HCT116 (cell line): ENCODE measurements at regions not wholly inside any gene's neighbourhood (a gene's known extent, or its start where the extent isn't known, plus 50 kb on each side); places are given as distances from the start of the nearest gene placed in this dataset.

Source experiments
- ATAC-seq: fragments of 200-7000 bp; cut with Tn5 transposase; 2 replicates; pipeline ENCODE4 v1.9.1; 2020; ENCODE audit warnings: mild to moderate bottlenecking, moderate library complexity
- BruUV-seq: library from RNA; stranded (reverse); fragments of 400-500 nt; replicated peaks from 2 replicates; lab custom pipeline; 2021; lab: Mats Ljungman, UMichigan
- CTCF ChIA-PET: fragments of 300-600 bp; sonication (Branson Sonifier 250); formaldehyde crosslinking; loops from one replicate; lab custom pipeline; 2021; ENCODE audit warnings: antibody characterized with exemption; lab: Charles Lee
- POLR2A ChIA-PET: fragments of 300-600, 350-600 bp; sonication (Branson Sonifier 250); formaldehyde crosslinking; loops from one replicate; lab custom pipeline; 2021; ENCODE audit warnings: antibody characterized with exemption; lab: Charles Lee
- RAD21 ChIA-PET, 2 experiments: fragments of 300-600 bp; sonication (Branson Sonifier 250); formaldehyde crosslinking; loops; one replicate each; lab custom pipeline; 2023; ENCODE audit warnings: low total read pairs in 2 of 2; ENCODE audit not compliant: uncharacterized antibody in 2 of 2, unreplicated experiment in 2 of 2, low non-redundant PET in 1 of 2; lab: Charles Lee
- DNase-seq: peaks from one replicate; pipeline ENCODE4 v3.0.0-alpha.2; 2010; ENCODE audit warnings: low read depth, low spot score
- H2AFZ ChIP-seq: fragments of 200-600 bp; shearing (Covaris generic), sonication (generic); 2 replicates; pipeline ENCODE4 v1.6.1; 2017; ENCODE audit warnings: low read depth, mixed run types, mixed read lengths, antibody characterized with exemption, low read length; ENCODE audit not compliant: poor library complexity, severe bottlenecking
- H3K27ac ChIP-seq: 2 replicates; pipeline ENCODE4 v1.5.1; 2012; ENCODE audit warnings: low read depth, low read length
- H3K27me3 ChIP-seq: fragments of 200-600 bp; sonication (generic); 2 replicates; pipeline ENCODE4 v1.6.1; 2016; ENCODE audit warnings: mixed run types, low read length, mixed read lengths; ENCODE audit not compliant: insufficient read depth
- H3K36me3 ChIP-seq, 2 experiments: fragments of 200-500 bp in 1 of 2; fragments of 200-600 bp in 1 of 2; sonication (Bioruptor generic) in 1 of 2; sonication (generic) in 1 of 2; 2 replicates each; pipeline versions ENCODE4 v1.5.1 to v1.6.1; 2014 to 2016; ENCODE audit warnings: low read length in 2 of 2, inconsistent platforms in 1 of 2, mixed read lengths in 1 of 2, mixed run types in 1 of 2; ENCODE audit not compliant: insufficient read depth in 2 of 2, control insufficient read depth in 1 of 2
- H3K4me1 ChIP-seq, 2 experiments: fragments of 200-600 bp in 1 of 2; sonication (generic) in 1 of 2; 2 replicates each; pipeline versions ENCODE4 v1.5.1 to v1.6.1; 2012 to 2017; ENCODE audit warnings: low read length in 2 of 2, inconsistent platforms in 1 of 2, mild to moderate bottlenecking in 1 of 2, mixed read lengths in 1 of 2, mixed run types in 1 of 2, moderate library complexity in 1 of 2; ENCODE audit not compliant: insufficient read depth in 2 of 2, control insufficient read depth in 1 of 2
- H3K4me2 ChIP-seq: fragments of 200-600 bp; sonication (generic); 2 replicates; pipeline ENCODE4 v1.6.1; 2017; ENCODE audit warnings: mixed run types, low read length, mixed read lengths
- H3K4me3 ChIP-seq, 2 experiments: fragments of 200-600 bp in 1 of 2; sonication (generic) in 1 of 2; replicated peaks in 1 of 2; 2 replicates each; pipeline ENCODE4 v1.5.1; 2011 to 2016; ENCODE audit warnings: low read length in 2 of 2, control low read depth in 1 of 2, low read depth in 1 of 2, mild to moderate bottlenecking in 1 of 2, mixed read lengths in 1 of 2, mixed run types in 1 of 2
- H3K79me2 ChIP-seq: fragments of 200-600 bp; sonication (generic); 2 replicates; pipeline ENCODE4 v1.6.1; 2017; ENCODE audit warnings: mild to moderate bottlenecking, mixed run types, low read length, moderate library complexity, mixed read lengths; ENCODE audit not compliant: insufficient read depth
- H3K9ac ChIP-seq: fragments of 200-600 bp; sonication (generic); 2 replicates; pipeline ENCODE4 v1.6.1; 2016; ENCODE audit warnings: low read length, mixed read lengths
- H3K9me2 ChIP-seq: fragments of 200-600 bp; sonication (generic), shearing (Covaris generic); 2 replicates; pipeline ENCODE4 v1.6.1; 2017; ENCODE audit warnings: mixed run types, mild to moderate bottlenecking, moderate library complexity; ENCODE audit not compliant: insufficient read depth
- H3K9me3 ChIP-seq, 2 experiments: fragments of 200-500 bp in 1 of 2; fragments of 200-600 bp in 1 of 2; sonication (Bioruptor generic) in 1 of 2; sonication (generic) in 1 of 2; 2 replicates each; pipeline ENCODE4 v1.6.1; 2014 to 2017; ENCODE audit warnings: low read length in 2 of 2, mixed read lengths in 2 of 2, inconsistent platforms in 1 of 2, low read depth in 1 of 2, mild to moderate bottlenecking in 1 of 2, mixed run types in 1 of 2, moderate library complexity in 1 of 2; ENCODE audit not compliant: control insufficient read depth in 1 of 2, insufficient read depth in 1 of 2
- H4K20me1 ChIP-seq: fragments of 200-600 bp; sonication (generic), shearing (Covaris generic); 2 replicates; pipeline ENCODE4 v1.6.1; 2017; ENCODE audit warnings: mixed run types, mild to moderate bottlenecking, moderate library complexity; ENCODE audit not compliant: insufficient read depth
- CEBPB ChIP-seq: IDR thresholded peaks from 2 replicates; pipeline ENCODE4 v1.6.1; 2012; ENCODE audit warnings: low read depth
- EGR1 ChIP-seq: IDR thresholded peaks from 2 replicates; pipeline ENCODE4 v1.6.1; 2012; ENCODE audit warnings: low read depth
- JUND ChIP-seq: IDR thresholded peaks from 2 replicates; pipeline ENCODE4 v1.6.1; 2012
- POLR2A ChIP-seq: IDR thresholded peaks from 2 replicates; pipeline ENCODE4 v1.7.0; 2011; ENCODE audit warnings: borderline replicate concordance; ENCODE audit not compliant: insufficient read depth, insufficient read length; ENCODE audit errors: extremely low read depth
- POLR2AphosphoS5 ChIP-seq: IDR thresholded peaks from 2 replicates; pipeline ENCODE4 v1.6.1; 2011; ENCODE audit warnings: mild to moderate bottlenecking, low read depth, low read length, moderate library complexity
- SIN3A ChIP-seq: IDR thresholded peaks from 2 replicates; pipeline ENCODE4 v1.6.1; 2012; ENCODE audit warnings: low read depth
- SP1 ChIP-seq: IDR thresholded peaks from 2 replicates; pipeline ENCODE4 v1.6.1; 2012; ENCODE audit warnings: low read depth
- TCF7L2 ChIP-seq: IDR thresholded peaks from 2 replicates; pipeline ENCODE4 v1.7.0; 2011; ENCODE audit warnings: borderline replicate concordance, inconsistent platforms; ENCODE audit not compliant: insufficient read depth, insufficient read length; ENCODE audit errors: extremely low read depth
- ZFX ChIP-seq: fragments of 450-650 bp; IDR thresholded peaks from 2 replicates; pipeline ENCODE4 v1.6.1; 2017
- intact Hi-C: fragments of 100-400 bp; cut with micrococcal nuclease; formaldehyde crosslinking; loops from 2 replicates; pipeline ENCODE4 v1.10.0; 2022
- TF ChIP-seq, protein P1 (sequence below): IDR thresholded peaks from 2 replicates; pipeline ENCODE4 v1.6.1; 2012; ENCODE audit warnings: low read depth
- TF ChIP-seq, protein P2 (sequence below), 3 experiments: fragments of 200-600 bp in 1 of 3; sonication (generic) in 1 of 3; IDR thresholded peaks in 2 of 3; conservative IDR thresholded peaks in 1 of 3; 2 replicates each; pipeline ENCODE4 v1.5.1; 2012 to 2017; ENCODE audit warnings: low read depth in 2 of 3, low read length in 2 of 3, antibody characterized with exemption in 1 of 3, borderline replicate concordance in 1 of 3, control low read depth in 1 of 3, mild to moderate bottlenecking in 1 of 3, mixed read lengths in 1 of 3, mixed run types in 1 of 3, moderate library complexity in 1 of 3; ENCODE audit not compliant: insufficient read depth in 1 of 3

DNA sequence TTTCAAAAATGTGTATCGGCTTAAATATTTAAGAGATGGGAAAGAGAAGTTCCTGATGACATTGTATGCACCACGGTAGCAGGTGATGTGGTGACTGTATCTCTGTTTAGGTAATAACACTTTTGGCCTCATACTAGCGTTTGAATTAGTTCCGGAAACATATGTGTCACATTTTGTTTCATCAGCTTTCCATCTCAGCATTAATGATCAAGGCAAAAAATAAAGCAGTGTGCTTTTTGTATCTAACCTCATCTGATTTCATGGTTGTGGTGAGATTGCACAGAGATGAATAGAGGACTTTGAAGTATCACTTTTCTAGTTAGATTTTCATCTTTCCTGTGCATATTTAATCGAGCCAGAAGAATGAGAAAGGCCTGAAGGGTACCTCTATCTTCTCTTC lies 206.4 kb upstream of the SPRY1 start:
- no TSS peak for BruUV-seq
- POLR2A ChIA-PET = no interaction called here

DNA sequence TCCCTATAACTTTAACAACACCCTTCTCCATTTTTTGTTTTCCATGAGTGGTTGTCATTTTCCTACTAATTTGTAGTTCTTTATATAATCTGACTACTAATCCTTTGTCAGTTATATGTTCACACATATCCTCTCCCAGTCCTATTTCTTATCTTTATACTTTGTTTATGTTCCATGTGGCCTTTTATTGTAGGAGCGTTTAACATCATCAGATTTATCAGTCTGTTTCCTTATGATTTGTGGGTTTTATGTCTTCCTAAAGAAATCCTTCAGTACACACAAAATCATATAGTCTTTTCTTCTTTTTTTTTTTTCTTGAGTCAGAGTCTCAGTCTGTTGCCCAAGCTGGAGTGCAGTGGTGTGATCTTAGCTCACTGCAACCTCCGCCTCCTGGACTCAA lies 204.9 kb upstream of the SPRY1 start:
- no peaks in the 10 kb centered on the region for H3K36me3 ChIP-seq
- no peak for ATAC-seq
- TF ChIP-seq, protein P1, sequence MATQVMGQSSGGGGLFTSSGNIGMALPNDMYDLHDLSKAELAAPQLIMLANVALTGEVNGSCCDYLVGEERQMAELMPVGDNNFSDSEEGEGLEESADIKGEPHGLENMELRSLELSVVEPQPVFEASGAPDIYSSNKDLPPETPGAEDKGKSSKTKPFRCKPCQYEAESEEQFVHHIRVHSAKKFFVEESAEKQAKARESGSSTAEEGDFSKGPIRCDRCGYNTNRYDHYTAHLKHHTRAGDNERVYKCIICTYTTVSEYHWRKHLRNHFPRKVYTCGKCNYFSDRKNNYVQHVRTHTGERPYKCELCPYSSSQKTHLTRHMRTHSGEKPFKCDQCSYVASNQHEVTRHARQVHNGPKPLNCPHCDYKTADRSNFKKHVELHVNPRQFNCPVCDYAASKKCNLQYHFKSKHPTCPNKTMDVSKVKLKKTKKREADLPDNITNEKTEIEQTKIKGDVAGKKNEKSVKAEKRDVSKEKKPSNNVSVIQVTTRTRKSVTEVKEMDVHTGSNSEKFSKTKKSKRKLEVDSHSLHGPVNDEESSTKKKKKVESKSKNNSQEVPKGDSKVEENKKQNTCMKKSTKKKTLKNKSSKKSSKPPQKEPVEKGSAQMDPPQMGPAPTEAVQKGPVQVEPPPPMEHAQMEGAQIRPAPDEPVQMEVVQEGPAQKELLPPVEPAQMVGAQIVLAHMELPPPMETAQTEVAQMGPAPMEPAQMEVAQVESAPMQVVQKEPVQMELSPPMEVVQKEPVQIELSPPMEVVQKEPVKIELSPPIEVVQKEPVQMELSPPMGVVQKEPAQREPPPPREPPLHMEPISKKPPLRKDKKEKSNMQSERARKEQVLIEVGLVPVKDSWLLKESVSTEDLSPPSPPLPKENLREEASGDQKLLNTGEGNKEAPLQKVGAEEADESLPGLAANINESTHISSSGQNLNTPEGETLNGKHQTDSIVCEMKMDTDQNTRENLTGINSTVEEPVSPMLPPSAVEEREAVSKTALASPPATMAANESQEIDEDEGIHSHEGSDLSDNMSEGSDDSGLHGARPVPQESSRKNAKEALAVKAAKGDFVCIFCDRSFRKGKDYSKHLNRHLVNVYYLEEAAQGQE = no peak
- TF ChIP-seq, all 23 proteins: peak for 0
- no peaks in the 10 kb centered on the region for H3K79me2 ChIP-seq
- no peak overlapping the region for H3K4me2 ChIP-seq
- no peak overlapping the region for H3K9ac ChIP-seq
- H2AFZ ChIP-seq = no peak overlapping the region
- H3K27ac ChIP-seq = no peak overlapping the region
- no TSS peak for BruUV-seq
- ChIA-PET POLR2A (no interaction called here), CTCF (no interaction called here), RAD21 (no interaction called here)
- intact Hi-C loops = no loop called here
- H3K4me1 ChIP-seq = no peaks in the 10 kb centered on the region
- no peak for DNase-seq
- no peaks in the 10 kb centered on the region for H3K9me2 ChIP-seq
- no peaks in the 10 kb centered on the region for H3K27me3 ChIP-seq
- H4K20me1 ChIP-seq = no peaks in the 10 kb centered on the region
- H3K4me3 ChIP-seq = no peak overlapping the region
- no peaks in the 10 kb centered on the region for H3K9me3 ChIP-seq

More for the DNA sequence above, 206.4 kb upstream of the SPRY1 start:
- TF ChIP-seq SP1 (no peak), POLR2AphosphoS5 (no peak), CEBPB (no peak), EGR1 (no peak), SIN3A (no peak), TCF7L2 (no peak), ZFX (no peak), POLR2A (no peak), JUND (no peak)
- TF ChIP-seq, protein P2, sequence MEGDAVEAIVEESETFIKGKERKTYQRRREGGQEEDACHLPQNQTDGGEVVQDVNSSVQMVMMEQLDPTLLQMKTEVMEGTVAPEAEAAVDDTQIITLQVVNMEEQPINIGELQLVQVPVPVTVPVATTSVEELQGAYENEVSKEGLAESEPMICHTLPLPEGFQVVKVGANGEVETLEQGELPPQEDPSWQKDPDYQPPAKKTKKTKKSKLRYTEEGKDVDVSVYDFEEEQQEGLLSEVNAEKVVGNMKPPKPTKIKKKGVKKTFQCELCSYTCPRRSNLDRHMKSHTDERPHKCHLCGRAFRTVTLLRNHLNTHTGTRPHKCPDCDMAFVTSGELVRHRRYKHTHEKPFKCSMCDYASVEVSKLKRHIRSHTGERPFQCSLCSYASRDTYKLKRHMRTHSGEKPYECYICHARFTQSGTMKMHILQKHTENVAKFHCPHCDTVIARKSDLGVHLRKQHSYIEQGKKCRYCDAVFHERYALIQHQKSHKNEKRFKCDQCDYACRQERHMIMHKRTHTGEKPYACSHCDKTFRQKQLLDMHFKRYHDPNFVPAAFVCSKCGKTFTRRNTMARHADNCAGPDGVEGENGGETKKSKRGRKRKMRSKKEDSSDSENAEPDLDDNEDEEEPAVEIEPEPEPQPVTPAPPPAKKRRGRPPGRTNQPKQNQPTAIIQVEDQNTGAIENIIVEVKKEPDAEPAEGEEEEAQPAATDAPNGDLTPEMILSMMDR (IDR thresholded peaks at IDR 0.05 in 2 of 3, conservative IDR thresholded peaks at IDR 0.05 in 1 of 3; ENCODE audit: borderline replicate concordance in 1 of 3, insufficient read depth in 1 of 3, low read depth in 2 of 3, low read length in 2 of 3) = no peak
- RAD21 ChIA-PET = no interaction called here
- intact Hi-C loops = no loop called here
- Histone ChIP-seq H3K27me3 (no peaks in the 10 kb centered on the region), H3K9ac (no peak overlapping the region), H3K4me3 (no peak overlapping the region), H3K4me2 (no peak overlapping the region), H3K4me1 (no peaks in the 10 kb centered on the region), H3K27ac (no peak overlapping the region), H3K9me3 (no peaks in the 10 kb centered on the region), H3K79me2 (no peaks in the 10 kb centered on the region), H3K9me2 (no peaks in the 10 kb centered on the region), H3K36me3 (no peaks in the 10 kb centered on the region), H4K20me1 (no peaks in the 10 kb centered on the region), H2AFZ (no peak overlapping the region)
- CTCF ChIA-PET = no interaction called here
- no peak for DNase-seq
- no peak for ATAC-seq
